ENCODE measurements at regions not wholly inside any gene's neighbourhood (a gene's known extent, or its start where the extent isn't known, plus 50 kb on each side); places are given as distances from the start of the nearest gene placed in this dataset.

DNA sequence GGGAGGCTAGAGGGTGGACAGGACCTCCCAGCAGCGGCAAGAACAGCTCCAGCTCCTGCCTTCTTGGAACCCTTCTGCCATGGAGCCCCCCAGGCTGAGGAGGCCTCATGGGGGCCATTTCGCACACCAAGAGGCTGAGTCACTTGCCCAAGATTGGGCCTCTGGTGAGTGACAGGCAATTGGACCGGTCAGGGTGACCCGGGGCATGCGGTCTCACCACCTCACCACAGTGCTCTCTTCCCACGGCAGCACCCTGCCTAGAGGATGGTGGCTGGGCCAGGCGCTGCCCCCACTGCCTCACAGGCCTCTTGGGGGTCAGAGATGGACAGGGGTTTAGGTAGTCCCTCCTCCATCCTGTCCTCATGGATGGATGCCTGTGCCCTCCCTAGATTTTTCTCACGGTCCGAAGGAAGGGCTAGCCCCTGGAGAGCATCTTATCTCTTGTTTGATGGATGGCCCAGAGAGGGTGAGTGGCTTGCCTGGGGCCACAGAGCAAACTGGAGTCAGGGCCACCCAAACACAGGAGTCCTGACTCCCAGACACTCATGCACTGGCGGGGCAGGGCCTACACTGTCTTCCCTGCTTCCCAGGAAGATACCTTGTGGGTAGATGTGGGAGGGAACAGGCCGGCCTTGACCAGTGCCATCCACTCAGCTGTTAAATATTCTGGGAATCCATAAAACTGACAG lies 119.2 kb downstream of the INHBB start:
- no peaks in the 10 kb centered on the region for H3K9me3 ChIP-seq (ENCODE audit: insufficient read depth, low read depth, low read length)
- Mint-ChIP-seq H3K36me3 (ENCODE audit: low read depth, unreplicated experiment) (no peaks in the 10 kb centered on the region), H3K4me1 (ENCODE audit: low read depth, unreplicated experiment) (peaks cover 15% of the 10 kb centered on the region), H3K27me3 (ENCODE audit: low read depth, unreplicated experiment) (peaks cover 66% of the 10 kb centered on the region), H3K27ac (ENCODE audit: unreplicated experiment) (no peak overlapping the region), H3K4me3 (ENCODE audit: unreplicated experiment) (no peak overlapping the region), H3K9me3 (ENCODE audit: unreplicated experiment) (peaks cover 2% of the 10 kb centered on the region)
- H3K36me3 ChIP-seq (ENCODE audit: insufficient read depth, low read length), result no peaks in the 10 kb centered on the region
- H3K27me3 ChIP-seq (ENCODE audit: insufficient read depth, low read length), result peaks cover 2% of the 10 kb centered on the region
- H3K4me1 ChIP-seq (ENCODE audit: insufficient read depth, low read length), result peaks cover 11% of the 10 kb centered on the region
- H3K4me3 ChIP-seq (ENCODE audit: insufficient read depth, low read depth, low read length), result no peak overlapping the region
- H3K27ac ChIP-seq (ENCODE audit: low read depth, low read length), result no peak overlapping the region
- no peaks in the 10 kb centered on the region for H3K79me2 ChIP-seq (ENCODE audit: insufficient read depth, low read length)
- H4K20me1 ChIP-seq (ENCODE audit: insufficient read depth, low read length), result no peaks in the 10 kb centered on the region
- FAIRE-seq, result no peak
- H2AFZ ChIP-seq (ENCODE audit: low read depth, low read length), result no peak overlapping the region
- no peak for TF ChIP-seq EZH2 (IDR thresholded peaks at IDR 0.05; ENCODE audit: insufficient read depth, low read length)
- TF ChIP-seq, protein P1, sequence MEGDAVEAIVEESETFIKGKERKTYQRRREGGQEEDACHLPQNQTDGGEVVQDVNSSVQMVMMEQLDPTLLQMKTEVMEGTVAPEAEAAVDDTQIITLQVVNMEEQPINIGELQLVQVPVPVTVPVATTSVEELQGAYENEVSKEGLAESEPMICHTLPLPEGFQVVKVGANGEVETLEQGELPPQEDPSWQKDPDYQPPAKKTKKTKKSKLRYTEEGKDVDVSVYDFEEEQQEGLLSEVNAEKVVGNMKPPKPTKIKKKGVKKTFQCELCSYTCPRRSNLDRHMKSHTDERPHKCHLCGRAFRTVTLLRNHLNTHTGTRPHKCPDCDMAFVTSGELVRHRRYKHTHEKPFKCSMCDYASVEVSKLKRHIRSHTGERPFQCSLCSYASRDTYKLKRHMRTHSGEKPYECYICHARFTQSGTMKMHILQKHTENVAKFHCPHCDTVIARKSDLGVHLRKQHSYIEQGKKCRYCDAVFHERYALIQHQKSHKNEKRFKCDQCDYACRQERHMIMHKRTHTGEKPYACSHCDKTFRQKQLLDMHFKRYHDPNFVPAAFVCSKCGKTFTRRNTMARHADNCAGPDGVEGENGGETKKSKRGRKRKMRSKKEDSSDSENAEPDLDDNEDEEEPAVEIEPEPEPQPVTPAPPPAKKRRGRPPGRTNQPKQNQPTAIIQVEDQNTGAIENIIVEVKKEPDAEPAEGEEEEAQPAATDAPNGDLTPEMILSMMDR (IDR thresholded peaks at IDR 0.05; ENCODE audit: insufficient read depth, low read depth, low read length), result no peak
- no peak overlapping the region for H3K4me2 ChIP-seq (ENCODE audit: low read length)
- no peak for DNase-seq (ENCODE audit: low read depth)
- no peak overlapping the region for H3K9ac ChIP-seq (ENCODE audit: low read length)

DNA sequence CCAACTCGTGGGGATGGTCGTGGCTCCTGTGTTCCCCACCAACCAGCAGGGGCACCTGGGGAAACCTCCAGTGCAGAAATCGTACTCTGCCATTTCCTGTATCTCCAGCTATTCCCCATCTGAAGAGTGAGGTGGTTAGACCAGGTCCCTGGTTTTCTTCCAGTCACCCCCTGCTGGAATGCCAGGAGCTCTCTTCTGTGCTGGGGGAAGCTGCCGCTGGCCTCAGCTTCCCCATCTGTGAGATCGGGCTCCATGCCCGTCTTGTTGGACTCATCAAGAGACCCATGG lies 119.7 kb downstream of the INHBB start:
- Histone ChIP-seq H3K4me2 (ENCODE audit: low read length) (no peak overlapping the region), H3K27ac (ENCODE audit: low read depth, low read length) (no peak overlapping the region), H4K20me1 (ENCODE audit: insufficient read depth, low read length) (no peaks in the 10 kb centered on the region), H3K4me1 (ENCODE audit: insufficient read depth, low read length) (peaks cover 14% of the 10 kb centered on the region), H2AFZ (ENCODE audit: low read depth, low read length) (peak overlapping the region; percentile 23), H3K4me3 (ENCODE audit: insufficient read depth, low read depth, low read length) (no peak overlapping the region), H3K9ac (ENCODE audit: low read length) (no peak overlapping the region), H3K36me3 (ENCODE audit: insufficient read depth, low read length) (no peaks in the 10 kb centered on the region), H3K79me2 (ENCODE audit: insufficient read depth, low read length) (no peaks in the 10 kb centered on the region), H3K9me3 (ENCODE audit: insufficient read depth, low read depth, low read length) (no peaks in the 10 kb centered on the region), H3K27me3 (ENCODE audit: insufficient read depth, low read length) (peaks cover 2% of the 10 kb centered on the region)
- H3K4me3 Mint-ChIP-seq (ENCODE audit: unreplicated experiment), result no peak overlapping the region
- FAIRE-seq (no peak), DNase-seq (ENCODE audit: low read depth) (no peak)
- peaks cover 65% of the 10 kb centered on the region for H3K27me3 Mint-ChIP-seq (ENCODE audit: low read depth, unreplicated experiment)
- no peaks in the 10 kb centered on the region for H3K36me3 Mint-ChIP-seq (ENCODE audit: low read depth, unreplicated experiment)
- H3K9me3 Mint-ChIP-seq (ENCODE audit: unreplicated experiment), result peaks cover 2% of the 10 kb centered on the region
- no peak for TF ChIP-seq EZH2 (IDR thresholded peaks at IDR 0.05; ENCODE audit: insufficient read depth, low read length)
- TF ChIP-seq, protein P1 (IDR thresholded peaks at IDR 0.05; ENCODE audit: insufficient read depth, low read depth, low read length), result no peak
- peak overlapping the region; percentile 18 for H3K27ac Mint-ChIP-seq (ENCODE audit: unreplicated experiment)
- H3K4me1 Mint-ChIP-seq (ENCODE audit: low read depth, unreplicated experiment), result peaks cover 19% of the 10 kb centered on the region

DNA sequence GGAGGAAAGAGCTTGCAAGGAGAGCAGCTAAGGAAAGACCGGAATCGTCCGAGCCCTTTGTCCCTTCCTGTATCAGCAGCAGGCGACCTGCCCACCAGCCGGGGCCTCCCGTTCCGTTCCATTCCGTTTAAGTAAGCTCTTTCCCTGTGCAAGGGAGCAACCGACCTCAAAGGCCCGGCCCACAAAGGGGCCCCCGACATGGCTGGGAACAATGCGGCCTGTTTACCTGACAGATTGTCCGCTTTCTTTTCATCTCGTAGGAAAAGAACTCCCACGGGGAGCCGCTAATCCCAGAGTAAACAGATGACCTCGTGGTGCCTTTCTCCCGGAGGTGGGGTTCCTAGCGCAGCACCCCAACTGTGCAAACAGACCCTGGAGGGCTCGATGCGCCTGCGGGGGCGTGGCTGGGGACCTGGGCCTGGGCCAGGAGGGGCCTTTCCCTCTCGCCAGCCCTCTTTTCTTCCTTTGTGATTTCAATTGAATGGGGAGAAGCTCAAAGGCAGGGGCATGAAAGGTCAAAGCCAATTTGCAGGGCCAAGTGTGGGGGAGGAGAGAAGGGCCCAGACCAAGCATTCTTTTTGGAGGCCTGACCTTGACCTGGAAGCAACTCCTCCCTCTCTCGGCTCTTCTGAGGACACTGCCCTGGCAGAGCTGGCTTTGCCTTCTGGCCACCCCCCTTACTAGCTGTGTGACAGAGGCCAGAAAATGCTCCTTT lies 120.2 kb downstream of the INHBB start:
- no peaks in the 10 kb centered on the region for H3K9me3 ChIP-seq (ENCODE audit: insufficient read depth, low read depth, low read length)
- DNase-seq (ENCODE audit: low read depth) (no peak), FAIRE-seq (no peak)
- no peak overlapping the region for H3K27ac ChIP-seq (ENCODE audit: low read depth, low read length)
- H3K79me2 ChIP-seq (ENCODE audit: insufficient read depth, low read length), result no peaks in the 10 kb centered on the region
- peak overlapping the region; percentile 23 for H2AFZ ChIP-seq (ENCODE audit: low read depth, low read length)
- H3K4me1 ChIP-seq (ENCODE audit: insufficient read depth, low read length), result peaks cover 15% of the 10 kb centered on the region
- Mint-ChIP-seq H3K27ac (ENCODE audit: unreplicated experiment) (peak overlapping the region; percentile 41), H3K9me3 (ENCODE audit: unreplicated experiment) (peaks cover 2% of the 10 kb centered on the region), H3K27me3 (ENCODE audit: low read depth, unreplicated experiment) (peaks cover 64% of the 10 kb centered on the region), H3K36me3 (ENCODE audit: low read depth, unreplicated experiment) (no peaks in the 10 kb centered on the region), H3K4me3 (ENCODE audit: unreplicated experiment) (no peak overlapping the region), H3K4me1 (ENCODE audit: low read depth, unreplicated experiment) (peaks cover 19% of the 10 kb centered on the region)
- H3K36me3 ChIP-seq (ENCODE audit: insufficient read depth, low read length), result no peaks in the 10 kb centered on the region
- H4K20me1 ChIP-seq (ENCODE audit: insufficient read depth, low read length), result no peaks in the 10 kb centered on the region
- H3K27me3 ChIP-seq (ENCODE audit: insufficient read depth, low read length), result peaks cover 2% of the 10 kb centered on the region
- H3K9ac ChIP-seq (ENCODE audit: low read length), result no peak overlapping the region
- H3K4me2 ChIP-seq (ENCODE audit: low read length), result no peak overlapping the region
- H3K4me3 ChIP-seq (ENCODE audit: insufficient read depth, low read depth, low read length), result no peak overlapping the region
- TF ChIP-seq, protein P1 (IDR thresholded peaks at IDR 0.05; ENCODE audit: insufficient read depth, low read depth, low read length), result no peak
- TF ChIP-seq EZH2 (IDR thresholded peaks at IDR 0.05; ENCODE audit: insufficient read depth, low read length), result no peak

Measured in astrocyte (in vitro differentiated cells and primary cell).